ENCODE measurements at regions not wholly inside any gene's neighbourhood (a gene's known extent, or its start where the extent isn't known, plus 50 kb on each side); places are given as distances from the start of the nearest gene placed in this dataset.

DNA sequence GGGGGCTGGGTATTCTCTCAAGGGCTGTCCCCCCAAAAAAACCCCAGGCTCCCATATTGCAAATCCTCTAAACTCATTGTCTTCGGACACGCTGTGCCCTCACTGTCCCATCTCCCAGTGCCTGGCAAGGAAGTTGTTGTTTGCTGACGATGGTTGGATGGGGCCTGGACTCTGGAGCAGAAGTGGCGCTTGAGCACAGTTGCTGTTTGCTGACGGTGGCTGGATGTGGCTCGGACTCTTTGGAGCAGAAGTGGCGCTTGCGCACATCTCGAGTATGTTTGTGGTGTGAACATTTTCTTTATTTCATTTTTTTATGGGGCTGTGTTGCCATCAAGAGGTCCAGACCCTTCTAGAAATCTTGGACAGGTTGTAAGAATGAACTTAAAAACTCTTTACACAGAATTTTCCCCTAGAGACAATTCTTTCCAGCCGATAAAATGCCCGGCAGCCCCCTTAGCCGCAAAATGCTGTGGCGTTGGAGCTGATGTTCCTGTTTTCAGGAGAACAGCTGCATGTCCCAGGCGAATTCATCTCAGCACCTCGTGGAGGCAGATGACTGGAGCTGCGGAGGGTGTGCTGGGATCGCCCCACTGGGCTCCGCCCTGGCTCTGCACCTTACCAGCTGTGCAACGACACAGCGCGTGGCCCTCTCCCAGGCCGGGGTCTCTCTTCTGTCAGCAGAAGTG, 1167.4 kb downstream of the BRD1 start:
- TF ChIP-seq, protein P1, sequence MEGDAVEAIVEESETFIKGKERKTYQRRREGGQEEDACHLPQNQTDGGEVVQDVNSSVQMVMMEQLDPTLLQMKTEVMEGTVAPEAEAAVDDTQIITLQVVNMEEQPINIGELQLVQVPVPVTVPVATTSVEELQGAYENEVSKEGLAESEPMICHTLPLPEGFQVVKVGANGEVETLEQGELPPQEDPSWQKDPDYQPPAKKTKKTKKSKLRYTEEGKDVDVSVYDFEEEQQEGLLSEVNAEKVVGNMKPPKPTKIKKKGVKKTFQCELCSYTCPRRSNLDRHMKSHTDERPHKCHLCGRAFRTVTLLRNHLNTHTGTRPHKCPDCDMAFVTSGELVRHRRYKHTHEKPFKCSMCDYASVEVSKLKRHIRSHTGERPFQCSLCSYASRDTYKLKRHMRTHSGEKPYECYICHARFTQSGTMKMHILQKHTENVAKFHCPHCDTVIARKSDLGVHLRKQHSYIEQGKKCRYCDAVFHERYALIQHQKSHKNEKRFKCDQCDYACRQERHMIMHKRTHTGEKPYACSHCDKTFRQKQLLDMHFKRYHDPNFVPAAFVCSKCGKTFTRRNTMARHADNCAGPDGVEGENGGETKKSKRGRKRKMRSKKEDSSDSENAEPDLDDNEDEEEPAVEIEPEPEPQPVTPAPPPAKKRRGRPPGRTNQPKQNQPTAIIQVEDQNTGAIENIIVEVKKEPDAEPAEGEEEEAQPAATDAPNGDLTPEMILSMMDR (IDR thresholded peaks at IDR 0.05), result no peak
- no peak for TF ChIP-seq POLR2A (IDR thresholded peaks at IDR 0.05)
- no peak for TF ChIP-seq EP300 (IDR thresholded peaks at IDR 0.05)

Data from tibial nerve (tissue), 4 donors.